GM12878 (cell line): ENCODE measurements at regions not wholly inside any gene's neighbourhood (a gene's known extent, or its start where the extent isn't known, plus 50 kb on each side); places are given as distances from the start of the nearest gene placed in this dataset.

Source experiments
- ATAC-seq: fragments of 200-7000 bp; cut with Tn5 transposase; 3 replicates; pipeline ENCODE4 v1.9.1; 2020; ENCODE audit warnings: mild to moderate bottlenecking, moderate library complexity
- BruUV-seq: library from RNA; stranded (reverse); fragments of 400-500 nt; replicated peaks from 2 replicates; lab custom pipeline; 2021; lab: Mats Ljungman, UMichigan
- CTCF ChIA-PET: fragments of 300-600 bp; sonication (Branson Sonifier 250); formaldehyde crosslinking; extraction: SDS; loops from one replicate; lab custom pipeline; 2021; ENCODE audit warnings: inconsistent platforms; lab: Yijun Ruan, JAX
- POLR2A ChIA-PET: fragments of 350-600 bp; formaldehyde crosslinking; extraction: SDS; loops from one replicate; lab custom pipeline; 2021; ENCODE audit warnings: inconsistent platforms; lab: Charles Lee
- RAD21 ChIA-PET: fragments of 300-600 bp; sonication (Branson Sonifier 250); formaldehyde crosslinking; loops from one replicate; lab custom pipeline; 2023; ENCODE audit warnings: antibody characterized with exemption; ENCODE audit not compliant: unreplicated experiment; lab: Charles Lee
- SMC1A ChIA-PET: fragments of 300-600 bp; sonication (Branson Sonifier 250); formaldehyde crosslinking; loops from one replicate; lab custom pipeline; 2023; ENCODE audit not compliant: unreplicated experiment, uncharacterized antibody; lab: Charles Lee
- DNase-seq: peaks from one replicate; pipeline ENCODE4 v3.0.0-alpha.2; 2011; ENCODE audit warnings: low read depth, low spot score
- FAIRE-seq: peaks from 3 replicates; lab custom pipeline; 2011; peaks lifted over from hg19 to GRCh38; lab: Jason Lieb, UNC
- H2AFZ ChIP-seq: 2 replicates; pipeline ENCODE4 v1.6.0; 2011; ENCODE audit warnings: low read depth, low read length, control low read depth; ENCODE audit not compliant: control insufficient read depth
- H3K27ac ChIP-seq: 2 replicates; pipeline ENCODE4 v1.5.1; 2011; ENCODE audit warnings: control low read depth; ENCODE audit not compliant: control insufficient read depth, insufficient read depth
- H3K27me3 ChIP-seq, 2 experiments: replicated peaks in 1 of 2; 2 replicates each; pipeline versions ENCODE4 v1.6.0 to v1.6.1; 2011; ENCODE audit warnings: low read length in 1 of 2; ENCODE audit not compliant: control insufficient read depth in 2 of 2, insufficient read depth in 2 of 2
- H3K36me3 ChIP-seq, 2 experiments: 2 replicates each; pipeline ENCODE4 v1.5.1; 2011; ENCODE audit warnings: low read length in 1 of 2; ENCODE audit not compliant: control insufficient read depth in 2 of 2, insufficient read depth in 2 of 2
- H3K4me1 ChIP-seq: 2 replicates; pipeline ENCODE4 v1.6.1; 2011; ENCODE audit warnings: mild to moderate bottlenecking, low read length, moderate library complexity, mixed read lengths; ENCODE audit not compliant: control insufficient read depth, insufficient read depth
- H3K4me2 ChIP-seq: 2 replicates; pipeline ENCODE4 v1.6.0; 2011; ENCODE audit warnings: control low read depth; ENCODE audit not compliant: control insufficient read depth, insufficient read depth
- H3K4me3 ChIP-seq: fragments of 200-600 bp; sonication (generic); 2 replicates; pipeline ENCODE4 v1.5.1; 2016
- H3K79me2 ChIP-seq: 2 replicates; pipeline ENCODE4 v1.6.0; 2011; ENCODE audit warnings: low read length; ENCODE audit not compliant: control insufficient read depth, insufficient read depth
- H3K9ac ChIP-seq: 2 replicates; pipeline ENCODE4 v1.8.0; 2011; ENCODE audit warnings: low read length, control low read depth, mixed read lengths; ENCODE audit not compliant: control insufficient read depth, insufficient read depth
- H3K9me3 ChIP-seq: replicated peaks from 3 replicates; pipeline ENCODE4 v1.5.1; 2011; ENCODE audit warnings: mild to moderate bottlenecking, low read length; ENCODE audit not compliant: control insufficient read depth, insufficient read depth
- H4K20me1 ChIP-seq: 2 replicates; pipeline ENCODE4 v1.6.0; 2011; ENCODE audit not compliant: control insufficient read depth, insufficient read depth
- BMI1 ChIP-seq: fragments of 450-650 bp; IDR thresholded peaks from 2 replicates; pipeline ENCODE4 v1.6.1; 2016; ENCODE audit warnings: mild to moderate bottlenecking, moderate library complexity, borderline replicate concordance
- CHD2 ChIP-seq: IDR thresholded peaks from 2 replicates; pipeline ENCODE4 v1.6.1; 2011; ENCODE audit warnings: low read depth, low read length, improper control_type of control experiment, borderline replicate concordance
- ELK1 ChIP-seq: IDR thresholded peaks from 2 replicates; pipeline ENCODE4 v1.6.1; 2012; ENCODE audit warnings: low read depth, low read length, improper control_type of control experiment
- MEF2A ChIP-seq: IDR thresholded peaks from 2 replicates; pipeline ENCODE4 v1.6.1; 2011; ENCODE audit warnings: low read depth, mild to moderate bottlenecking, low read length, moderate library complexity; ENCODE audit not compliant: insufficient read depth
- MYB ChIP-seq: fragments of 150-350 bp; IDR thresholded peaks from 2 replicates; pipeline ENCODE4 v1.6.1; 2014; ENCODE audit warnings: mild to moderate bottlenecking, low read depth, low read length, borderline replicate concordance
- POLR2AphosphoS5 ChIP-seq: IDR thresholded peaks from 2 replicates; pipeline ENCODE4 v1.6.1; 2011; ENCODE audit warnings: mild to moderate bottlenecking, low read length, inconsistent platforms
- RAD51 ChIP-seq: fragments of 450-650 bp; IDR thresholded peaks from 2 replicates; pipeline ENCODE4 v1.6.1; 2016; ENCODE audit warnings: moderate library complexity, mild to moderate bottlenecking, inconsistent platforms
- TARDBP ChIP-seq: IDR thresholded peaks from 2 replicates; pipeline ENCODE4 v1.6.1; 2016; ENCODE audit warnings: borderline replicate concordance
- USF1 ChIP-seq: IDR thresholded peaks from 2 replicates; pipeline ENCODE4 v1.6.1; 2011; ENCODE audit warnings: borderline replicate concordance, low read depth, mild to moderate bottlenecking, moderate library complexity, mixed read lengths, low read length; ENCODE audit not compliant: insufficient read depth; ENCODE audit errors: extremely low read length
- ZNF274 ChIP-seq: IDR thresholded peaks from one replicate; pipeline ENCODE4 v1.8.0; 2011; ENCODE audit not compliant: insufficient read length, insufficient read depth
- WGBS: methylation state at CpG from one replicate; pipeline ENCODE4 v1.1.6; 2016; ENCODE audit warnings: low lambda C conversion rate; ENCODE audit not compliant: insufficient replicate concordance, insufficient coverage; ENCODE audit errors: missing lambda C conversion rate; 5-methylcytosine and 5-hydroxymethylcytosine counted together
- in situ Hi-C: fragments of 300-500 bp; cut with MboI; formaldehyde crosslinking; loops from 9 replicates; pipeline ENCODE4 v1.14.3; 2018; ENCODE audit warnings: mixed read lengths
- intact Hi-C: fragments of 100-400 bp; cut with micrococcal nuclease; formaldehyde crosslinking; loops from one replicate; pipeline ENCODE4 v1.14.2; 2022; ENCODE audit not compliant: unreplicated experiment

- ATAC-seq (no peak), DNase-seq (no peak), FAIRE-seq (no peak)
- TF ChIP-seq ZNF274 (no peak), TARDBP (no peak), CHD2 (no peak), POLR2AphosphoS5 (no peak), MEF2A (no peak), ELK1 (no peak), MYB (no peak), RAD51 (no peak), USF1 (no peak), BMI1 (no peak)
- ChIA-PET SMC1A (interaction anchor here (1.0 kb wide), 1 partner anchor 70 kb away, joined by 3 read pairs; no protein-coding TSS in a partner anchor), POLR2A (no interaction called here), CTCF (no interaction called here), RAD21 (no interaction called here)
- Histone ChIP-seq H3K4me3 (no peak overlapping the region), H4K20me1 (no peaks in the 10 kb centered on the region), H3K4me2 (no peak overlapping the region), H3K27ac (no peak overlapping the region), H2AFZ (no peak overlapping the region), H3K9ac (no peak overlapping the region), H3K79me2 (no peaks in the 10 kb centered on the region), H3K36me3 (no peaks in the 10 kb centered on the region), H3K9me3 (no peaks in the 10 kb centered on the region), H3K4me1 (peaks cover 4% of the 10 kb centered on the region; the same call in 1 of the 2 replicates), H3K27me3 (peaks cover 0 to 3% of the 10 kb centered on the region in 2 experiments; a peak in 1 of 4 replicates)
- BruUV-seq: no TSS peak
- in situ Hi-C loops (no loop called here), intact Hi-C loops (no loop called here)
- 51% methylated on average over 3 of the region's 3 CpGs for WGBS
Observed at GRCh38 chr7:22658031-22658430, 69.0 kb upstream of the IL6 start.
